Activated T-cell treated with anti-CD3 and anti-CD28 coated beads, Interleukin-2, amount 50 U/mL, for 1 hour (primary cell): ENCODE measurements at regions not wholly inside any gene's neighbourhood (a gene's known extent, or its start where the extent isn't known, plus 50 kb on each side); places are given as distances from the start of the nearest gene placed in this dataset.

Experiments used
- DNase-seq: peaks from one replicate; pipeline ENCODE4 v3.0.0-alpha.2; 2020

- DNase-seq: no peak
Observed at GRCh38 chr9:107213561-107214028, 69.5 kb upstream of the RAD23B start.

DNA sequence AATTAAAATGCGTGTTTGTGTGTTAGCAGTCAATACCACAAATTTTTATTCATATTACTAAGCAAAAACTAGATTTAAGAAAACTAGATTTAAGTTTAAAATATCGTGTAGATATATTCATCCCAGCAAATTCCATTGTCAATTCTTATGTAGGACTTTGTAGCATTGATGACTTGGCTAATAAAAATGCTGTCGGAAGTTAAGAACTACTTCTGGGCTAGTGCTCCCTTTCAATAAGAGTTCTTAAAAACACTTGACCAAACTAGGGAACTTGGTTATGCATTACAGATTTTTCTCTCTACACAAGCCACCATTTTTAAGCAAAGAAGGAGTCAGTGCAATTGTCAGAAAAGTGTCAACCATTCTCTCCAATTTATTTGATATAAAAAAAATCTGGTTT, 68.7 kb upstream of the RAD23B start:
- no peak for DNase-seq

DNA sequence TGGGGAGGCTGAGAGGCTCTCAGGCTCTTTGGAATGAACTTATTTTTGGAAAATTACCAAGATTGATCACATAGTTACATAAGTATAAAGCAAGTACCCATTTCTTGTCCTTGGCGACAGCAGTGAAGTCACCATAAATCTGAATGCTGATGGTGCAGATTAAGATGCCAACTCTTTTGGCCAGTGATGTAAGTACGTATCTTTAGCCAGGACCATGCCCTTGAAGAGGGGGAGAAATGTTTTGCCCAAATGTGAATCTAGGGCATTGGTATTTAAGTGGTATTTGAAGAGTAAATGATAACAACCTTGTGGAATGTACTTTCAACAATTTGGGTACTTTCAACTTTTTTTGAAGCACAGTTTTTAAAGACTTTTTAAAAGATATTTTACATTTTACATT, 68.2 kb upstream of the RAD23B start:
- no peak for DNase-seq

GRCh38 chr9:107215381-107215780, 67.7 kb upstream of the RAD23B start:
- DNase-seq: no peak

- no peak for DNase-seq
Observed at GRCh38 chr9:107216329-107216728, 66.8 kb upstream of the RAD23B start.

- DNase-seq: no peak
Observed at GRCh38 chr9:107218829-107219485, 64.1 kb upstream of the RAD23B start.

- DNase-seq: no peak
Observed at GRCh38 chr9:107219486-107220077, 63.5 kb upstream of the RAD23B start.

DNA sequence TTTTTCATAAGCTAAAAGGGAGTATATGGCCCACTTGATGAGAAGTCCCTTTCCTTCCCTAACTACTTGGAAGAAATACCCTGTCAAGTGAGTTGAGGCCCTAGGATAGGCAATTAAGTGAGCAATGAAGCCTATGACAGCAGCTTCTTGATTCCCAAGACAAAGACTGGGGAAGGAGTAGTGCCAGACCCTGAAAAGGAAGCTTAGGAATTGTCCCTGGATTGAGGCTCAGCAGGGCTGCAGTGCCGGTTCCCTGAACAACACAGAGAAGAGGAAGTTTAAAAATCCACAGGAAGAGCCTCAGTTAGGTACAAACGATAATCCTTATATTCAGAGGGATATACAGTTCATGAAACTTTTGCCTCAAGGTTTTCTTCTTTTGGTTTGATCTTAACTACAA, 61.8 kb upstream of the RAD23B start:
- no peak for DNase-seq

- no peak for DNase-seq
Observed at GRCh38 chr9:107222020-107222522, 61.0 kb upstream of the RAD23B start.

- no peak for DNase-seq
Observed at GRCh38 chr9:107223381-107223780, 59.7 kb upstream of the RAD23B start.

- no peak for DNase-seq
Observed at GRCh38 chr9:107224252-107224651, 58.8 kb upstream of the RAD23B start.

DNA sequence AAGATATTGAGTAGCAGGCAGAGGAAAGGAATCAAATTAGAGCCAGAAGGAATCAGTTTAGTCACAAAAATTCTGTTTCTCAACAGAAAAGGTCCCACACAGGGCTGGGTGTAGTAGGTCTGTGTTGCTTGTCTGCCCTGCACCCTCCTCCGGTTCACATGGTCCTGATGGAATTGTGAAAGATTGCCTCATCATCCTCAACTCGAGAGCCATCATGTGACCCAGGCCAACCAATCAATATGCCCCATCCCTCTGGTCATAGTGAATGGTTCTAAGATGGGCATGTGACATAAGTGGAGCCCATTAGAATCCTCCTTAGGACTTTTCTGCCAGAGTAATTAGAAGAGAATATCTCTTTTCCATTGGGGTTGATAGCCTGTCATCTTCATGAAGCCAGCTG, 56.7 kb upstream of the RAD23B start:
- DNase-seq: no peak

DNA sequence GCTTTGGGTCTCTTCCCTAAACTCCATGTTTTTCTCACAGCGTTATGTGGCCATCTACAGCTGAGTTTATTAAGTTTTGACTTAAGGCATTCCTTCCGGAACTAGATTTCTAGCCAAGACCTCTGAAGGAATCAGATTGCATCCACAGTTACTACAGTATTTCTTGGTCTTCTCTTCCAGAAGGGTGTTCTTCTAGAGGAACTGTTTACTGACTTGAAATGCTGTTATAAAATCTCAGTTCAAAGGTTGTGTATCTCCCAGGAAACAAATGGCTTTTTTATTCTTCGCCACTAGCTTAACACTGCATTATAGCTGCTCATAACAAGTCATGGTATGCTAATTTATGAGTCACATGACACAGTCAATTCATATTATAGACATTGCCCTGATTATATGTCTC, 55.3 kb upstream of the RAD23B start:
- DNase-seq: no peak

DNA sequence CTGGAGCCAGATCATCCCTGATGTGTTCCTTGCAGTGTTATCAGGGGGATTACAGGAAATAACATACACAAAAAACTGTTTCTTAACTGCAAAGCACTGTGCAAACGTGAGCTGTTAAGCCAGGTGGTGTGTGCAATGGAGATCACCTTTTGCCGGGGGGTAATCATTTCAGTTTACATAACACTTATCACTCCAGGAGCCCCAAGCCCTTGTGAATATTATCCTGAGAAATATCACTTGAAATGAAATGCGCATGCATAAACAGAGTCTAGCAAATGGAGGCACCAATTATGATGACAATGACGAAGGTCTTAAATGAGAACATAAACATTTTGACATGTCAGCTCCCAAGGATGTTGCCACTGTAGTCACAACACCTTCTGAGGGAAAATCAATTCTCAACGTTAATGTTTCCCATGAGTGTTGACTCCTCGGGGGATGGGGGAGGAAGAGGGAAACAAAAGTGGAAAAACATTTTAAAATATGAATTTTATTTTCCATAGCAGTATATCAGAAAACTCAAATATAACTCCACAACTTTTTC, 54.5 kb upstream of the RAD23B start:
- DNase-seq: no peak

DNA sequence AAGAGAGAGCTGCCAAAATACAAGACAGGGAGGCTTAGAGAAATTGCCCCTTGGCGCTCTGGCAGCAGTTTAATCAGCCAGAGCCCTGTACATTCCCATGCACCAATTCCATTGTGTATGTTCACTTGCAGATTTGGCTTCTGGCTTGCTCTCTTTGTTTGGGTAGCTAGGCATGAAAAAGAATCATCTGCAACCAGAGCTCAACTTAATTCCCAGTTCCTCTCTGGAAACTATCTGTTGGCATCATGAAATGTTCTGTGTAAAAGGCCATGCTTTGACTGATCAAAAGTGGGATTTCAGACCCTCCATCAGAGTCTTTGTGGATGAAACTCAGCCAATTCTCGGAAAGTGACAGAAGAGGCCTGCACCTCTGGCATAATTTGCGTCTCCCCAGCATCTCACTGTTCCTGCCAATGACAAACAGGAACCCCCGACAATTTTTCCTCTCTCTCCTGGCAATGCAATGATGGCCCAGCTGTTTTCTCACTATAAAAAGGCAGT, 53.8 kb upstream of the RAD23B start:
- no peak for DNase-seq
